ENCODE measurements at regions not wholly inside any gene's neighbourhood (a gene's known extent, or its start where the extent isn't known, plus 50 kb on each side); places are given as distances from the start of the nearest gene placed in this dataset.

GRCh38 chr2:2482851-2483250 is 151.8 kb upstream of the MYT1L start:
- H3K4me3 ChIP-seq (ENCODE audit: low read depth in 1 of 3, low read length in 3 of 3) = no peak overlapping the region
- no peak for TF ChIP-seq HNF4A (conservative IDR thresholded peaks at IDR 0.05)
- no peak for TF ChIP-seq HNF4G (IDR thresholded peaks at IDR 0.05)
- TF ChIP-seq MAX (IDR thresholded peaks at IDR 0.05) = no peak
- TF ChIP-seq RAD21 (IDR thresholded peaks at IDR 0.05) = no peak
- no peak for TF ChIP-seq RXRA (IDR thresholded peaks at IDR 0.05)
- no peak for TF ChIP-seq REST (IDR thresholded peaks at IDR 0.05)
- no peak for TF ChIP-seq ATF3 (IDR thresholded peaks at IDR 0.05)
- no peak for TF ChIP-seq TAF1 (conservative IDR thresholded peaks at IDR 0.05)
- TF ChIP-seq NR2F2 (IDR thresholded peaks at IDR 0.05) = no peak
- no peak for TF ChIP-seq FOXA1 (IDR thresholded peaks at IDR 0.05)
- no peak for TF ChIP-seq FOXA2 (IDR thresholded peaks at IDR 0.05)
- no peak for TF ChIP-seq GABPA (IDR thresholded peaks at IDR 0.05 in 1 of 2, conservative IDR thresholded peaks at IDR 0.05 in 1 of 2)
- TF ChIP-seq ZBTB33 (IDR thresholded peaks at IDR 0.05) = no peak
- TF ChIP-seq SP1 (IDR thresholded peaks at IDR 0.05) = no peak
- no peak for TF ChIP-seq EGR1 (IDR thresholded peaks at IDR 0.05; ENCODE audit: low read depth in 2 of 2)
- no peak for TF ChIP-seq YY1 (IDR thresholded peaks at IDR 0.05)
- WGBS = 68% methylated on average over 4 of the region's 4 CpGs

GRCh38 chr2:2472881-2473280 is 141.8 kb upstream of the MYT1L start:
- Histone ChIP-seq H3K4me3 (ENCODE audit: low read depth in 1 of 3, low read length in 3 of 3) (no peak overlapping the region), H3K9ac (ENCODE audit: low read depth in 1 of 2, low read length in 2 of 2) (no peak overlapping the region), H3K4me1 (ENCODE audit: control insufficient read depth in 4 of 4, insufficient read depth in 4 of 4, low read length in 3 of 4) (peaks cover 0 to 1% (median 0%) of the 10 kb centered on the region in 4 donors), H3K27me3 (ENCODE audit: control insufficient read depth in 4 of 4, insufficient read depth in 4 of 4, low read length in 3 of 4) (peaks cover 0 to 6% (median 2%) of the 10 kb centered on the region in 4 donors), H3K27ac (ENCODE audit: low read depth in 1 of 2, low read length in 2 of 2) (no peak overlapping the region), H3K36me3 (ENCODE audit: control insufficient read depth in 4 of 4, insufficient read depth in 3 of 4, low read depth in 1 of 4, low read length in 3 of 4) (no peaks in the 10 kb centered on the region), H3K9me3 (ENCODE audit: control insufficient read depth in 4 of 4, low read length in 3 of 4) (peaks cover 0 to 3% (median 0%) of the 10 kb centered on the region in 4 donors)
- no peak for TF ChIP-seq HNF4G (IDR thresholded peaks at IDR 0.05)
- TF ChIP-seq SP1 (IDR thresholded peaks at IDR 0.05) = no peak
- TF ChIP-seq HNF4A (conservative IDR thresholded peaks at IDR 0.05) = no peak
- TF ChIP-seq GABPA (IDR thresholded peaks at IDR 0.05 in 1 of 2, conservative IDR thresholded peaks at IDR 0.05 in 1 of 2) = no peak
- no peak for TF ChIP-seq ZBTB33 (IDR thresholded peaks at IDR 0.05)
- TF ChIP-seq FOXA2 (IDR thresholded peaks at IDR 0.05) = no peak
- no peak for TF ChIP-seq MAX (IDR thresholded peaks at IDR 0.05)
- TF ChIP-seq ATF3 (IDR thresholded peaks at IDR 0.05) = no peak
- TF ChIP-seq NR2F2 (IDR thresholded peaks at IDR 0.05) = no peak
- TF ChIP-seq FOXA1 (IDR thresholded peaks at IDR 0.05) = no peak
- WGBS = 79% methylated on average over 12 of the region's 12 CpGs
- DNase-seq (ENCODE audit: low spot score) = no peak

More at GRCh38 chr2:2482851-2483250, 151.8 kb upstream of the MYT1L start:
- Histone ChIP-seq H3K27me3 (ENCODE audit: control insufficient read depth in 4 of 4, insufficient read depth in 4 of 4, low read length in 3 of 4) (peaks cover 0 to 3% (median 0%) of the 10 kb centered on the region in 4 donors), H3K9ac (ENCODE audit: low read depth in 1 of 2, low read length in 2 of 2) (no peak overlapping the region), H3K4me1 (ENCODE audit: control insufficient read depth in 4 of 4, insufficient read depth in 4 of 4, low read length in 3 of 4) (no peaks in the 10 kb centered on the region), H3K36me3 (ENCODE audit: control insufficient read depth in 4 of 4, insufficient read depth in 3 of 4, low read depth in 1 of 4, low read length in 3 of 4) (no peaks in the 10 kb centered on the region), H3K9me3 (ENCODE audit: control insufficient read depth in 4 of 4, low read length in 3 of 4) (peaks cover 0 to 6% (median 1%) of the 10 kb centered on the region in 4 donors), H3K27ac (ENCODE audit: low read depth in 1 of 2, low read length in 2 of 2) (no peak overlapping the region)
- DNase-seq (ENCODE audit: low spot score) = no peak

Measured in liver (tissue), 7 donors.